Choroid plexus epithelial cell (primary cell): ENCODE measurements at regions not wholly inside any gene's neighbourhood (a gene's known extent, or its start where the extent isn't known, plus 50 kb on each side); places are given as distances from the start of the nearest gene placed in this dataset.
"Not testable (repeated sequence)": the region's sequence is repeated elsewhere in the genome, so short reads cannot be mapped to it uniquely, and the experiment has no call there.

Source experiments
- DNase-seq: peaks from one replicate; pipeline ENCODE4 v3.0.0-alpha.2; 2010; ENCODE audit warnings: low read depth
- H3K4me3 ChIP-seq: 2 replicates; pipeline ENCODE4 v1.5.1; 2011; ENCODE audit warnings: low read depth, mild to moderate bottlenecking, control low read depth, low read length, moderate library complexity
- TF ChIP-seq, protein P1 (sequence below): conservative IDR thresholded peaks from 2 replicates; pipeline ENCODE4 v1.5.1; 2011; ENCODE audit warnings: low read depth, mild to moderate bottlenecking, control low read depth, inconsistent platforms, low read length, moderate library complexity

DNA sequence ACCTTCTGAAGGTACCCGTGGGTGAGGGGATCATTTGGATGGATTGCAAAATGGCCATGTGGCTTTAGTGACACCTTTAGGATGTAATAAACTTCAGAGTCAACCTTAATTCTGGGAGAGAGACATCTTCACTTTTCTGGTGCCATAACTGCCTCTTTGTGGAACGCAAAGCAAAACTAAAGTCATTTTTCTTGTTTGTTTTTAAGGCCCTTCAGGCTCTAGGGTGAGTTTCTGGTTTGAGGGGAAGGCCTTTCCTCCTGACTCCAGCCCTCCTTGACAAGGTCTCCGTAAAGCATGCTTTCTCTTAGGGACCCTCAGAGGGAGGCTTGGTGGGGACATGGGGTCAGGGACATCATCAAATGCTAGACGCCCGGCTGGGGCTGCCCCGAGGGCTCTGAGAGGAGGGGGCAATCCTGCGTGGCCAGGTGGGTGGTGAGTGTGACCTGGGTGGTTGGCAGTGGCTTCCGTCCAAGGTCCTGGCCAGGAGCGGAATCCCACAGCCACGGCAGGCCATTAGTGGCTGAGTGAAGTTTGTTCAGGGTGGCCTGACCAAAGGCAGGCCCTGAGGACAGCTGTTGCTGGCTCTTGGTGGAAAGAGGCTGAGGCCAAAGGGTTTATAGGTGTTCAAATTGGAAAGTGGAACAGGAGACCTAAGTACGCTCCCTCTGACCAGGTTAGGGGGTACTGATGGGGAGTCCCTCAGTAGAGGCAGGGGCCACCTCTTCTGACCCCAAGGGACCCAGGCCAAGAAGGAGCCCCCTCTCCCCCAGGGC lies 112.2 kb downstream of the METRNL start:
- H3K4me3 ChIP-seq, result no peak overlapping the region
- TF ChIP-seq, protein P1, sequence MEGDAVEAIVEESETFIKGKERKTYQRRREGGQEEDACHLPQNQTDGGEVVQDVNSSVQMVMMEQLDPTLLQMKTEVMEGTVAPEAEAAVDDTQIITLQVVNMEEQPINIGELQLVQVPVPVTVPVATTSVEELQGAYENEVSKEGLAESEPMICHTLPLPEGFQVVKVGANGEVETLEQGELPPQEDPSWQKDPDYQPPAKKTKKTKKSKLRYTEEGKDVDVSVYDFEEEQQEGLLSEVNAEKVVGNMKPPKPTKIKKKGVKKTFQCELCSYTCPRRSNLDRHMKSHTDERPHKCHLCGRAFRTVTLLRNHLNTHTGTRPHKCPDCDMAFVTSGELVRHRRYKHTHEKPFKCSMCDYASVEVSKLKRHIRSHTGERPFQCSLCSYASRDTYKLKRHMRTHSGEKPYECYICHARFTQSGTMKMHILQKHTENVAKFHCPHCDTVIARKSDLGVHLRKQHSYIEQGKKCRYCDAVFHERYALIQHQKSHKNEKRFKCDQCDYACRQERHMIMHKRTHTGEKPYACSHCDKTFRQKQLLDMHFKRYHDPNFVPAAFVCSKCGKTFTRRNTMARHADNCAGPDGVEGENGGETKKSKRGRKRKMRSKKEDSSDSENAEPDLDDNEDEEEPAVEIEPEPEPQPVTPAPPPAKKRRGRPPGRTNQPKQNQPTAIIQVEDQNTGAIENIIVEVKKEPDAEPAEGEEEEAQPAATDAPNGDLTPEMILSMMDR, result no peak
- no peak for DNase-seq

GRCh38 chr17:83192161-83192788 lies 112.9 kb downstream of the METRNL start:
- TF ChIP-seq, protein P1, result no peak
- no peak for DNase-seq
- H3K4me3 ChIP-seq, result no peak overlapping the region

GRCh38 chr17:83192789-83193335 lies 113.5 kb downstream of the METRNL start:
- DNase-seq, result peak; percentile 59
- not testable (repeated sequence) for H3K4me3 ChIP-seq

DNA sequence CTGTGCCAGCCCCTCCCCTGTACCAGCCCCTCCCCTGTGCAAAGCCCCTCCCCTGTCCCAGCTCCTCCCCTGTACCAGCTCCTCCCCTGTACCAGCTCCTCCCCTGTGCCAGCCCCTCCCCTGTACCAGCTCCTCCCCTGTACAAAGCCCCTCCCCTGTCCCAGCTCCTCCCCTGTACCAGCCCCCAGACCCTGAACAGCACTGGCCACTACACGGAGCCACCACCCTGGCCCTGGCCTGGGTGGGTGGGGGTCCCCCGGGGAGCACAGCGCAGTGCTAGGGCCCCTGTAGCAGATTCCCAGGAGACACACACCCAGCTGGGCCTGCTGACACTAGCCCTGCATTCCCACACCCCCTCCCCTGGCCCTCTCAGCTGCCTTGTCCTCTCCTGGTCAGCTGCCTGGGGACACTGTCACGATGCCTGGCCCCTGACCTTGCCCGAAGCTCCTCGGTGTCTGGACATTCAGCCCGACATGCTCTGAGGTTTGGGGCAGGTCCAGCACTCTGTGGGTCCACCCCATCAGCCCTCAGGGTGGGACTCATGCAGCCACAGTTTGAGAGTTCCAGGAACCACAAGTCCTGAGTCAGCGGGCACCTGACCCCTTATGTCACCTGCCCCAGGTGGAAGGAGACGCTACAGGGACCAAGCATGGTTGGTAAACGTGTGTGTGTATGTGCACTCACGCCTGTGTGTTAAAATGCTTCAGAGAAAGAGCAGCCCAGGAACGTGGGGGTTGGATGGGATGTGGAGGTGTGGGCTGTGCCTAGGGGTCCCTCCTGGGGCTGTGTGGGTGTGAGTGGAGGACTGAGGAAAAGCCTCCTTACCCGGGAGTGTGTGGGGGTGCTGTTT lies 114.2 kb downstream of the METRNL start:
- H3K4me3 ChIP-seq, result no peak overlapping the region
- TF ChIP-seq, protein P1, result no peak
- DNase-seq, result peak; percentile 57

GRCh38 chr17:83194186-83194561 lies 114.8 kb downstream of the METRNL start:
- H3K4me3 ChIP-seq, result no peak overlapping the region
- TF ChIP-seq, protein P1, result no peak
- DNase-seq, result no peak

GRCh38 chr17:83194761-83195329 lies 115.4 kb downstream of the METRNL start:
- DNase-seq, result peak; percentile 55
- H3K4me3 ChIP-seq, result no peak overlapping the region
- TF ChIP-seq, protein P1, result no peak
